ENCODE measurements at regions not wholly inside any gene's neighbourhood (a gene's known extent, or its start where the extent isn't known, plus 50 kb on each side); places are given as distances from the start of the nearest gene placed in this dataset.

DNA sequence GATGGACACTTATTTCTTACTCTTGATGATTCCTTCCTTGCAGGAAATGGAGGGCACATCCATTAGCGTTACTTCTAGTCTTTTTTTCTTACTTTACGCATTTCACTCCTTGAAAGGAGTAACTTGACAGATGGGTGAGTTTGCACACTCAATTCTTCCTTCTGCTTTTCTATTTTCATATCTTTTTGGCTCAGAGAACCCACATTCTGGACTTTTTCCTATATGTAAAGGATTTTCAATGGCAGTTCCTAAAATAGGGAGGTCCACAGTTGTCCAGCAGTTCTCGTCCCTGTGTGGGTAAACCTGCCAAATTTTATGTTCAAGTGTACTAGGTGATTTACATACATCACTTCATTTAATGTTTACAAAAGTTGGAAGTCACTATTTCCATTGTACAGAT, 440.0 kb upstream of the KIRREL3 start:
- TF ChIP-seq CTCF (IDR thresholded peaks at IDR 0.05) = no peak
- TF ChIP-seq POLR2A (IDR thresholded peaks at IDR 0.05) = no peak

Data from body of pancreas (tissue), 4 donors.